ENCODE measurements at regions not wholly inside any gene's neighbourhood (a gene's known extent, or its start where the extent isn't known, plus 50 kb on each side); places are given as distances from the start of the nearest gene placed in this dataset.
"Not testable (repeated sequence)": the region's sequence is repeated elsewhere in the genome, so short reads cannot be mapped to it uniquely, and the experiment has no call there.

DNA sequence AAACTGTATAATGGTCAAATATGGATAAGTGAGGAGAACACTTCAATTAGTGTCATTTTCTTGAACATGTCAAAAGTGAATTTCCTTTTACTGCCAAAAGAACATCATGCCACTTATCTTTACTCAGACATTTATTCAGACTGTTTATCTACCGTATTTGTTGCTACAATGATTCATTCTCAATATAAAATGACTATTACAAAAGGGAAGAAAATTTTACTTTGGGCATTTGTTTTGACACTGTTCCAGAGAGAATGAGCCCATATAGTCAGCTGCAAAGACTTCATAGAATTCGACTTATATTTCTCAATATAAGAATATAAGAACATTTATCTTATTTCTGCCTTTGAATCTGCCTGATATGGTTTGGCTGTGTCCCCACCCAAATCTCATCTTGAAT lies 1699.1 kb downstream of the BRINP3 start:
- Histone ChIP-seq H3K4me3 (ENCODE audit: low read length) (no peak overlapping the region), H3K4me1 (ENCODE audit: insufficient read depth, low read length) (no peaks in the 10 kb centered on the region), H3K9me3 (ENCODE audit: low read depth, low read length) (no peaks in the 10 kb centered on the region), H3K27me3 (ENCODE audit: insufficient read depth, low read length) (no peaks in the 10 kb centered on the region)

- Histone ChIP-seq H3K4me1 (ENCODE audit: insufficient read depth, low read length) (no peaks in the 10 kb centered on the region), H3K27me3 (ENCODE audit: insufficient read depth, low read length) (no peaks in the 10 kb centered on the region), H3K4me3 (ENCODE audit: low read length) (no peak overlapping the region), H3K9me3 (ENCODE audit: low read depth, low read length) (no peaks in the 10 kb centered on the region)
Measured at GRCh38 chr1:188782220-188782841, 1695.3 kb downstream of the BRINP3 start.

DNA sequence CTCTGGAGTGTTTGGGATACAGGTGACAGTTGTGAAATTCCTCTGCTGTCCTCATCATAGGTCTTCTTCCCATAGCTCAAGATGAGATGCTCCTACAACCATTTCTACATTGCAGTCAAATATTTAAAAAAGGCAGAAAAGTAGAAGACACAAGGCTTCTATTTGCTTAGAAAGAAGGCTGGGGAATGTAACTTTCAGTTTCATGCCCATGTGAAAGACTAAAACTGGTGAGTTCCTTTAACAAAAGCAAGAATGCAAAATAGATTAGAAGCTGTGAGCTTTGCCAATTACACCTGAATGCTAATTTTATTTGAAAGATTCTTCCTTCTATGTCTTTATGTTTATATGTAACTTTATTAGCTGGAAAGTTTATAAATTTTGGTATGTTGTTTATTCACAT lies 1682.7 kb downstream of the BRINP3 start:
- no peaks in the 10 kb centered on the region for H3K9me3 ChIP-seq (ENCODE audit: low read depth, low read length)

DNA sequence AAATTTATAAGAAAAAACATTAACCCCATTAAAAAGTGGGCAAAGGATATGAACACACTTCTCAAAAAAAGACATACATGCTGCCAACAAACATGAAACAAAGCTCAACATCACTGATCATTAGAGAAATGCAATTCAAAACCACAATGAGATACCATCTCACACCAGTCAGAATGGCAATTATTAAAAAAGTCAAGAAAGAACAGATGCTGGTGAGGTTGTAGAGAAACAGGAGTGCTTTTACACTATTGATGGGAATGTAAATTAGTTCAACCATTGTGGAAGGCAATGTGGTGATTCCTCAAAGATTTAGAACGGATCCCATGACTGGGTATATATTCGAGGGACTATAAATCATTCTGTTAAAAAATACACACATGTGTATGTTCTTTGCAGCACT lies 1665.5 kb downstream of the BRINP3 start:
- not testable (repeated sequence) for H3K9me3 ChIP-seq (ENCODE audit: low read depth, low read length); H3K4me3 ChIP-seq (ENCODE audit: low read length); H3K4me1 ChIP-seq (ENCODE audit: insufficient read depth, low read length); H3K27me3 ChIP-seq (ENCODE audit: insufficient read depth, low read length)

More for the DNA sequence above, 1682.7 kb downstream of the BRINP3 start:
- Histone ChIP-seq H3K4me3 (ENCODE audit: low read length) (no peak overlapping the region), H3K4me1 (ENCODE audit: insufficient read depth, low read length) (no peaks in the 10 kb centered on the region), H3K27me3 (ENCODE audit: insufficient read depth, low read length) (no peaks in the 10 kb centered on the region)

GRCh38 chr1:188812836-188813573 lies 1664.7 kb downstream of the BRINP3 start:
- not testable (repeated sequence) for H3K4me3 ChIP-seq (ENCODE audit: low read length); H3K4me1 ChIP-seq (ENCODE audit: insufficient read depth, low read length); H3K9me3 ChIP-seq (ENCODE audit: low read depth, low read length); H3K27me3 ChIP-seq (ENCODE audit: insufficient read depth, low read length)

DNA sequence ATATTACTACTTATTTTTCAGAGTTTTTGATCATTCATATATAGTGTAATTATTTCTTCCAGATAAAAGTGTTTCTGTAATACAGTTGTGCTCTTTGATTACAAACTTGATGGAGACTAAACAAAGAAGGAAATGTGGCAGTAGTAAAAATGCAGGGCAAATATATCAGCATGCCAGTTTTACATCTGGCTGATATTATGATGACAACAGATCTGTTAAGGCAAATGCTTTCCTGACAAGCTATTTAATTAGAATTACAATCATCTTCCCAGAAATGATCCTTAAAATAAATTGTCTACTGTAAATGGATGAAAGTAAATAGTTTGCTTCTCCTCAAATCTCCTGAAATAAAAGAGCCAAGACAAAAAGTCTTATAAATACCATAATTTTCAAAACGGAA lies 1659.8 kb downstream of the BRINP3 start:
- Histone ChIP-seq H3K9me3 (ENCODE audit: low read depth, low read length) (no peaks in the 10 kb centered on the region), H3K27me3 (ENCODE audit: insufficient read depth, low read length) (no peaks in the 10 kb centered on the region), H3K4me3 (ENCODE audit: low read length) (no peak overlapping the region), H3K4me1 (ENCODE audit: insufficient read depth, low read length) (no peaks in the 10 kb centered on the region)

- Histone ChIP-seq H3K27me3 (ENCODE audit: insufficient read depth, low read length) (no peaks in the 10 kb centered on the region), H3K4me1 (ENCODE audit: insufficient read depth, low read length) (no peaks in the 10 kb centered on the region), H3K9me3 (ENCODE audit: low read depth, low read length) (peaks cover 12% of the 10 kb centered on the region), H3K4me3 (ENCODE audit: low read length) (no peak overlapping the region)
Measured at GRCh38 chr1:188822248-188822647, 1655.4 kb downstream of the BRINP3 start.

DNA sequence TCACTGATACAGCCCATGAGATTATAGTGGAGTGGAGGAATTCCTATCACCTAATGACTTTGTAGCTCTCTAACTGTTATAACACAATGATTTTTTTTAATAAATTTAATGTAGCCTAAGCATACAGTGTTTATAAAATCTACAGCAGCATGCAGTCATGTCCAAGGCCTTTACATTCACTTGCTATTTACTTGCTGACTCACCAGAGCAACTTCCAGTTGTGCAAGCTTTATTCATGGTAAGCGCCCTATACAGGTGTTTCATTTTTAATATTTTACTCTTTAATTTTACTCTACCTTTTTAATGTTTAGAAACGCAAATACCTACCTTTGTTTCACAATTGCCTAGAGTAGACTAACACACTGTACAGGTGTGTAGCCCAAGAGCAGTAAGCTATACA lies 1652.2 kb downstream of the BRINP3 start:
- no peaks in the 10 kb centered on the region for H3K27me3 ChIP-seq (ENCODE audit: insufficient read depth, low read length)
- no peaks in the 10 kb centered on the region for H3K4me1 ChIP-seq (ENCODE audit: insufficient read depth, low read length)
- H3K9me3 ChIP-seq (ENCODE audit: low read depth, low read length), result peaks cover 12% of the 10 kb centered on the region
- H3K4me3 ChIP-seq (ENCODE audit: low read length), result no peak overlapping the region

GRCh38 chr1:188826800-188827199 lies 1650.9 kb downstream of the BRINP3 start:
- Histone ChIP-seq H3K9me3 (ENCODE audit: low read depth, low read length) (peaks cover 12% of the 10 kb centered on the region), H3K4me1 (ENCODE audit: insufficient read depth, low read length) (no peaks in the 10 kb centered on the region), H3K27me3 (ENCODE audit: insufficient read depth, low read length) (no peaks in the 10 kb centered on the region), H3K4me3 (ENCODE audit: low read length) (no peak overlapping the region)

DNA sequence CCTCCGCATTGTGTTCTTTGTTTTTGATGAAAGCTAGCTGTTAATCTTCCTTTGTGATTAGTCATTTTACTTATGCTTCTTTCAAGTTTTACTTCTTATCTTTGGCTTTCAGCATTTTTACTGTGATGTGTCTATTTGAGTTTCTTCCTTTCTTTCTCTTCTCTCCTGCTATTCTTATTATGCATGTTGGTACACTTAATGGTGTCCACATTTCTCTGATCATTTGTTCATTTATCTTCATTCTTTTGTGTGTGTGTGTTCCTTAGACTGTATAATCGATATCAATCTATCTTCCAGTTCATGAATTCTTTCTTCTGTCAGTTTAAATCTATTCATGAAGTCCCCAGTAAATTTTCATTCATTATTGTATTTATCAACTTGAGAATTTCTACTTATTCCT lies 1650.3 kb downstream of the BRINP3 start:
- H3K4me3 ChIP-seq (ENCODE audit: low read length), result no peak overlapping the region

GRCh38 chr1:188841111-188841696 lies 1636.5 kb downstream of the BRINP3 start:
- not testable (repeated sequence) for H3K4me3 ChIP-seq (ENCODE audit: low read length); H3K27me3 ChIP-seq (ENCODE audit: insufficient read depth, low read length); H3K9me3 ChIP-seq (ENCODE audit: low read depth, low read length); H3K4me1 ChIP-seq (ENCODE audit: insufficient read depth, low read length)

More for the DNA sequence above, 1650.3 kb downstream of the BRINP3 start:
- no peaks in the 10 kb centered on the region for H3K27me3 ChIP-seq (ENCODE audit: insufficient read depth, low read length)
- H3K9me3 ChIP-seq (ENCODE audit: low read depth, low read length), result peaks cover 12% of the 10 kb centered on the region
- no peaks in the 10 kb centered on the region for H3K4me1 ChIP-seq (ENCODE audit: insufficient read depth, low read length)

DNA sequence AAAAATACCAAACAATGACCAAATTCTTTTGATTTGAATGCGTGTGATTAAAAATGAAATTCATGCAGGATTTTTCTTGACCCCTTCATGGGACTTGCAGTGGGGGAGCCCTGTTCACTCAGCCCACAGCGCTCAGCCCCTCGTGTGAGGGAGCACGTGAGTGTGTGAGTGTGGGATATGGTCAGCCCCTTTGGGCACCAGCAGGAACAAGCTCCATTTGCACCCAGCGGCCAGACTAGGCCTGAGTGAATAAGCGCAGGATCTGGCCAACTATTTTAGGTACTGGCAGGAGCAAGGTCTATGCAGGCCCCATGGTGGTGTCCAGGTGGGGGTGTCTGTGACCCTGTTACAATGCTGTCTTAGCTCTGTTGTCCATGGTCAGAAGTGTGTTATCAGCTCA lies 1631.2 kb downstream of the BRINP3 start:
- Histone ChIP-seq H3K4me1 (ENCODE audit: insufficient read depth, low read length) (no peaks in the 10 kb centered on the region), H3K9me3 (ENCODE audit: low read depth, low read length) (no peaks in the 10 kb centered on the region), H3K27me3 (ENCODE audit: insufficient read depth, low read length) (no peaks in the 10 kb centered on the region), H3K4me3 (ENCODE audit: low read length) (no peak overlapping the region)

DNA sequence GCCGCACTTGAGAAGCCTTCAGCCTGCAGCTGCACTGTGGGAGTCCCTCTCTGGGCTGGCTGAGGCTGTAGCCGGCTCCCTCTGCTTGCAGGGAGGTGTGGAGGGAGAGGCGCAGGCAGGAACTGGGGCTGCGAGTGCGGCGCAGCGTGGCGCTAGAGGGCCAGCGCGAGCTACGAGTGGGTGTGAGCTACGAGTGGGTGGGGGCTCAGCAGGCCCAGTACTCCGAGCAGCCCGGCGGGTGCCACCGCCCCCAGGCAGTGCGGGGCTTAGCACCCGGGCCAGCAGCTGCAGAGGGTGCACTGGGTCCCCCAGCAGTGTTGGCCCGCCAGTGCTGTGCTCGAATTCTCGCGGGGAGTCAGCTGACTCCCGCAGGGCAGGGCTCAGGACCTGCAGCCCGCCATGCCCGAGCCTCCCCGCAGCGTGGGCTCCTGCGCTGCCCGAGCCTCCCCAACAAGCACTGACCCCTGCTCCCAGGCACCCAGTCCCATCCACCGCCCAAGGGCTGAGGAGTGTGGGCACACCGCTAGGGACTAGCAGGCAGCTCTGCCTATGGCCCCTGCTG lies 1620.1 kb downstream of the BRINP3 start:
- Histone ChIP-seq H3K27me3 (ENCODE audit: insufficient read depth, low read length) (no peaks in the 10 kb centered on the region), H3K4me1 (ENCODE audit: insufficient read depth, low read length) (no peaks in the 10 kb centered on the region), H3K4me3 (ENCODE audit: low read length) (no peak overlapping the region), H3K9me3 (ENCODE audit: low read depth, low read length) (peaks cover 5% of the 10 kb centered on the region)

DNA sequence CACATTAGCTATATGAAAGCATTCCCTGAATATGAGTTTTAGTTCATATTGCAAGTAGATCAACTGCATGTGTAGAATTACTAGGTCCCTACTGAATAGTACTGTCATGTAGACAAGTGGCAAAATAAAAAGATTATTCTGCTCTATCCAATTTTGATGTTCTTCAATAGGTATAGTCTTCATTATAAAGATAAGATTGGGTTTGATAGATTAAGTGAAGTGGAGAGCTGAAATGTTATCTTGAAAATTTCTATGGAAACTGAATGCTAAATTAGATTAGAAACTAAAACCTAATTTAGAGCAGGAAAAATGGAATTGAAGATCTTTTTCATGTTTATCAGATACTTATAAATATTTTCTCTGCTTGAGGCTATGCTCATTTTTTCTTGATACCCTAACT lies 1610.0 kb downstream of the BRINP3 start:
- Histone ChIP-seq H3K4me1 (ENCODE audit: insufficient read depth, low read length) (no peaks in the 10 kb centered on the region), H3K4me3 (ENCODE audit: low read length) (no peak overlapping the region), H3K9me3 (ENCODE audit: low read depth, low read length) (no peaks in the 10 kb centered on the region), H3K27me3 (ENCODE audit: insufficient read depth, low read length) (no peaks in the 10 kb centered on the region)

DNA sequence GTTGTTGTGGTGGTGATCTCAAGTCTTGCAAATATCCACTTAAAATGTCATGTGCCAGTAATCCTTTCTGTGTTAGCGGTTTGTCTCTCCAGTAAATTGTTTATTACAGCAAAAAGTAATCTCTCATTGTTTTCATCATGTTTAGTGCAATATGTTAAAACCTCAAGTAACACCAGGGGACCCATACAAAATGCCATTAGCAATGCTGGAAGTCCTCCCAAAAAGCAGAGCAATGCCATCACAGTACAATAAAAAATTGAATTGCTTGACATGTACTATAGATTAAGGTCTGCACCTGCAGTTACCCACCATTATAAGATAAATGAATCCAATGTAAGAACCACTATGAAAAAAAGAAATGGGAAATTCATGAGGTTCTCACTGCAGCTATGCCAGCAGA lies 1606.5 kb downstream of the BRINP3 start:
- H3K4me3 ChIP-seq (ENCODE audit: low read length), result no peak overlapping the region

More for the DNA sequence above, 1606.5 kb downstream of the BRINP3 start:
- H3K27me3 ChIP-seq (ENCODE audit: insufficient read depth, low read length), result no peaks in the 10 kb centered on the region
- H3K9me3 ChIP-seq (ENCODE audit: low read depth, low read length), result no peaks in the 10 kb centered on the region
- H3K4me1 ChIP-seq (ENCODE audit: insufficient read depth, low read length), result no peaks in the 10 kb centered on the region
